ENCODE measurements at regions not wholly inside any gene's neighbourhood (a gene's known extent, or its start where the extent isn't known, plus 50 kb on each side); places are given as distances from the start of the nearest gene placed in this dataset.

GRCh38 chr15:95910643-95911212 is 419.8 kb upstream of the NR2F2 start:
- DNase-seq: no peak

GRCh38 chr15:95911570-95912279 is 418.8 kb upstream of the NR2F2 start:
- DNase-seq: no peak

- DNase-seq: no peak
Observed at GRCh38 chr15:95912280-95912625, 418.2 kb upstream of the NR2F2 start.

GRCh38 chr15:95912728-95913127 is 417.8 kb upstream of the NR2F2 start:
- DNase-seq: no peak

GRCh38 chr15:95916568-95916967 is 413.9 kb upstream of the NR2F2 start:
- no peak for DNase-seq

GRCh38 chr15:95918525-95918924 is 412.0 kb upstream of the NR2F2 start:
- DNase-seq: no peak

GRCh38 chr15:95919460-95919859 is 411.0 kb upstream of the NR2F2 start:
- DNase-seq: no peak

- no peak for DNase-seq
Observed at GRCh38 chr15:95921404-95921803, 409.1 kb upstream of the NR2F2 start.

GRCh38 chr15:95922431-95922830 is 408.1 kb upstream of the NR2F2 start:
- DNase-seq: no peak

GRCh38 chr15:95923792-95924191 is 406.7 kb upstream of the NR2F2 start:
- no peak for DNase-seq

- no peak for DNase-seq
Observed at GRCh38 chr15:95928822-95929221, 401.7 kb upstream of the NR2F2 start.

GRCh38 chr15:95929232-95929846 is 401.2 kb upstream of the NR2F2 start:
- DNase-seq: no peak

GRCh38 chr15:95930659-95931375 is 399.7 kb upstream of the NR2F2 start:
- DNase-seq: no peak

GRCh38 chr15:95931619-95932018 is 398.9 kb upstream of the NR2F2 start:
- no peak for DNase-seq

- DNase-seq: no peak
Observed at GRCh38 chr15:95932141-95932540, 398.4 kb upstream of the NR2F2 start.

GRCh38 chr15:95932676-95933075 is 397.8 kb upstream of the NR2F2 start:
- DNase-seq: no peak

- DNase-seq: no peak
Observed at GRCh38 chr15:95935852-95936251, 394.6 kb upstream of the NR2F2 start.

GRCh38 chr15:95937128-95937528 is 393.4 kb upstream of the NR2F2 start:
- no peak for DNase-seq

GRCh38 chr15:95940431-95940985 is 390.0 kb upstream of the NR2F2 start:
- DNase-seq: no peak

- no peak for DNase-seq
Observed at GRCh38 chr15:95944193-95944592, 386.3 kb upstream of the NR2F2 start.

- no peak for DNase-seq
Observed at GRCh38 chr15:95944661-95945255, 385.7 kb upstream of the NR2F2 start.

GRCh38 chr15:95946241-95946640 is 384.3 kb upstream of the NR2F2 start:
- DNase-seq: no peak

GRCh38 chr15:95946926-95947325 is 383.6 kb upstream of the NR2F2 start:
- no peak for DNase-seq
